K562 (cell line): ENCODE measurements at regions not wholly inside any gene's neighbourhood (a gene's known extent, or its start where the extent isn't known, plus 50 kb on each side); places are given as distances from the start of the nearest gene placed in this dataset.

Source experiments
- BHLHE40 ChIP-seq: IDR thresholded peaks from 2 replicates; pipeline ENCODE4 v1.6.1; 2011; ENCODE audit warnings: low read length, improper control_type of control experiment
- CEBPB ChIP-seq: fragments of 450-650 bp; IDR thresholded peaks from 2 replicates; pipeline ENCODE4 v1.6.1; 2016; ENCODE audit warnings: missing genetic modification characterization, missing compliant biosample characterization
- CTCF ChIP-seq, 3 experiments: IDR thresholded peaks in 2 of 3; conservative IDR thresholded peaks in 1 of 3; 2 replicates each; pipeline ENCODE4 v1.5.1; 2011 to 2012; ENCODE audit warnings: low read length in 3 of 3, mild to moderate bottlenecking in 3 of 3, control low read depth in 2 of 3, improper control_type of control experiment in 1 of 3, inconsistent platforms in 1 of 3, low read depth in 1 of 3, mixed read lengths in 1 of 3, moderate library complexity in 1 of 3; ENCODE audit not compliant: insufficient read depth in 2 of 3
- EZH2 ChIP-seq: IDR thresholded peaks from 2 replicates; pipeline ENCODE4 v1.6.1; 2012; ENCODE audit warnings: low read depth, mild to moderate bottlenecking, inconsistent platforms, low read length, borderline replicate concordance
- FOS ChIP-seq: IDR thresholded peaks from 3 replicates; pipeline ENCODE4 v1.6.1; 2011; ENCODE audit not compliant: insufficient read length; ENCODE audit errors: extremely low read depth
- FOXA1 ChIP-seq: fragments of 450-650 bp; IDR thresholded peaks from 2 replicates; pipeline ENCODE4 v1.6.1; 2016; ENCODE audit warnings: mild to moderate bottlenecking, borderline replicate concordance
- HES1 ChIP-seq: fragments of 450-650 bp; IDR thresholded peaks from 2 replicates; pipeline ENCODE4 v1.6.1; 2016; ENCODE audit warnings: low read depth, mild to moderate bottlenecking, moderate library complexity
- NCOA1 ChIP-seq: fragments of 450-650 bp; IDR thresholded peaks from 2 replicates; pipeline ENCODE4 v1.6.1; 2016; ENCODE audit warnings: low read depth
- POLR2A ChIP-seq: fragments of 450-650 bp; conservative IDR thresholded peaks from 2 replicates; pipeline ENCODE4 v1.6.1; 2016
- RNF2 ChIP-seq: sonication (generic); IDR thresholded peaks from 2 replicates; pipeline ENCODE4 v1.6.1; 2016
- ZBTB17 ChIP-seq: fragments of 450-650 bp; formaldehyde crosslinking; IDR thresholded peaks from 2 replicates; pipeline ENCODE4 v1.4.0; 2020; ENCODE audit warnings: mild to moderate bottlenecking
- ZFP1 ChIP-seq: fragments of 450-650 bp; formaldehyde crosslinking; IDR thresholded peaks from 2 replicates; pipeline ENCODE4 v1.4.0; 2020; ENCODE audit warnings: mild to moderate bottlenecking, mixed read lengths
- ZNF561 ChIP-seq: fragments of 450-650 bp; formaldehyde crosslinking; conservative IDR thresholded peaks from 2 replicates; pipeline ENCODE4 v1.4.0; 2020; ENCODE audit warnings: mild to moderate bottlenecking, moderate library complexity

GRCh38 chr18:66825347-66825746, 221.5 kb upstream of the CDH19 start:
- TF ChIP-seq POLR2A = no peak
- no peak for TF ChIP-seq CEBPB (tag)
- TF ChIP-seq ZNF561 (CRISPR knock-in tag) = no peak
- TF ChIP-seq NCOA1 = no peak
- TF ChIP-seq HES1 = no peak
- no peak for TF ChIP-seq RNF2
- TF ChIP-seq FOXA1 = no peak
- no peak for TF ChIP-seq ZBTB17
- no peak for TF ChIP-seq CTCF (IDR thresholded peaks at IDR 0.05 in 2 of 3, conservative IDR thresholded peaks at IDR 0.05 in 1 of 3; ENCODE audit: insufficient read depth in 2 of 3, low read depth in 1 of 3, low read length in 3 of 3)
- no peak for TF ChIP-seq FOS
- TF ChIP-seq ZFP1 (CRISPR knock-in tag) = no peak
- TF ChIP-seq BHLHE40 = no peak
- no peak for TF ChIP-seq EZH2
